Thyroid gland (tissue), 4 donors: ENCODE measurements at regions not wholly inside any gene's neighbourhood (a gene's known extent, or its start where the extent isn't known, plus 50 kb on each side); places are given as distances from the start of the nearest gene placed in this dataset.

Source experiments
- DNase-seq, 2 donors: peaks; one replicate each; pipeline ENCODE4 v3.0.0-alpha.2; 2019
- H3K27ac ChIP-seq, 3 donors: fragments of 200-600 bp; sonication (generic); 1 replicate in 2 of 3; 2 replicates in 1 of 3; pipeline ENCODE4 v1.5.1; 2016 to 2019; ENCODE audit warnings: mild to moderate bottlenecking in 1 of 3, moderate library complexity in 1 of 3
- H3K27me3 ChIP-seq: fragments of 200-600 bp; sonication (generic); one replicate; pipeline ENCODE4 v1.5.1; 2019
- H3K36me3 ChIP-seq, 2 donors: fragments of 200-600 bp; sonication (generic); one replicate each; pipeline ENCODE4 v1.5.1; 2016 to 2019
- H3K4me1 ChIP-seq, 2 donors: fragments of 200-600 bp; sonication (generic); one replicate each; pipeline ENCODE4 v1.5.1; 2017 to 2019
- H3K4me3 ChIP-seq, 3 donors: fragments of 200-600 bp; sonication (generic); replicated peaks in 1 of 3; 1 replicate in 2 of 3; 2 replicates in 1 of 3; pipeline ENCODE4 v1.5.1; 2016; ENCODE audit warnings: mild to moderate bottlenecking in 1 of 3
- H3K9me3 ChIP-seq: fragments of 200-600 bp; sonication (generic); one replicate; pipeline ENCODE4 v1.5.1; 2017
- CTCF ChIP-seq, 6 experiments: fragments of 200-600 bp in 3 of 6; fragments of 450-650 bp in 3 of 6; sonication (generic) in 3 of 6; IDR thresholded peaks; one replicate each; pipeline ENCODE4 v1.5.1; 2016 to 2019; ENCODE audit warnings: antibody characterized with exemption in 6 of 6, mild to moderate bottlenecking in 2 of 6, inconsistent platforms in 1 of 6, moderate library complexity in 1 of 6
- POLR2A ChIP-seq, 2 donors: fragments of 450-650 bp; IDR thresholded peaks; one replicate each; pipeline ENCODE4 v1.6.1; 2017; ENCODE audit warnings: antibody characterized with exemption in 2 of 2, mild to moderate bottlenecking in 2 of 2, moderate library complexity in 1 of 2
- WGBS, 2 donors: methylation state at CpG; one replicate each; pipeline ENCODE4 v1.1.5; 2017; 5-methylcytosine and 5-hydroxymethylcytosine counted together
- intact Hi-C: fragments of 100-400 bp; cut with DNase I; formaldehyde crosslinking; loops from one replicate; pipeline ENCODE4 v1.15.1; 2023

- intact Hi-C loops: no loop called here
- H3K36me3 ChIP-seq: no peaks in the 10 kb centered on the region
- no peaks in the 10 kb centered on the region for H3K4me1 ChIP-seq
- WGBS, 2 donors: 46 to 61% methylated on average over 2 of the region's 2 CpGs
- no peak overlapping the region for H3K27ac ChIP-seq
- DNase-seq: no peak
- no peaks in the 10 kb centered on the region for H3K27me3 ChIP-seq
- TF ChIP-seq POLR2A (IDR thresholded peaks at IDR 0.05) (no peak), CTCF (IDR thresholded peaks at IDR 0.05) (no peak)
- H3K9me3 ChIP-seq: no peaks in the 10 kb centered on the region
- H3K4me3 ChIP-seq: no peak overlapping the region
These were observed 178.6 kb downstream of the UNC5CL start for GRCh38 chr6:40860443-40860842.

DNA sequence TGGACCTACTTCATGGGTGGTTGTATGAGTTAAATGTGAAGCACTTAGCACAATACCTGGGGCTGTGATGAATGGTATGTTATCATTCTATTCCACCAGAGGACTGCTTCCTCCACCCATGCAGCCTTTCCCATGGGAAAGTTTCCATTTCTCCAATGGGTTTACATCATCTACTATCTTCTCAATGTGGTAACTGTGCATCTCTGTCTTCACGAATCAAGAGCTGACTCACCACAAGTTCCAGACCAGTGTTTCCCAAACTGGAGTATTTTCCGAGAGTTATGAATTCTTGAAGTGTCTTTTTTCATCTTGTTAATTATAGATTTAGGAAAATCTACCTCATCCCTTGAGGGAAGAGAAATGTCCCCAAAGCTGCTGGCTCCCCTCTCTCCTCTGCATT, 182.8 kb downstream of the UNC5CL start:
- WGBS, 2 donors: 84 to 90% methylated on average over 2 of the region's 2 CpGs
- Histone ChIP-seq H3K36me3 (no peaks in the 10 kb centered on the region), H3K27ac (no peak overlapping the region), H3K9me3 (no peaks in the 10 kb centered on the region), H3K27me3 (no peaks in the 10 kb centered on the region), H3K4me1 (no peaks in the 10 kb centered on the region), H3K4me3 (no peak overlapping the region)
- TF ChIP-seq CTCF (IDR thresholded peaks at IDR 0.05): no peak
- TF ChIP-seq POLR2A (IDR thresholded peaks at IDR 0.05): no peak
- intact Hi-C loops: no loop called here
- no peak for DNase-seq

DNA sequence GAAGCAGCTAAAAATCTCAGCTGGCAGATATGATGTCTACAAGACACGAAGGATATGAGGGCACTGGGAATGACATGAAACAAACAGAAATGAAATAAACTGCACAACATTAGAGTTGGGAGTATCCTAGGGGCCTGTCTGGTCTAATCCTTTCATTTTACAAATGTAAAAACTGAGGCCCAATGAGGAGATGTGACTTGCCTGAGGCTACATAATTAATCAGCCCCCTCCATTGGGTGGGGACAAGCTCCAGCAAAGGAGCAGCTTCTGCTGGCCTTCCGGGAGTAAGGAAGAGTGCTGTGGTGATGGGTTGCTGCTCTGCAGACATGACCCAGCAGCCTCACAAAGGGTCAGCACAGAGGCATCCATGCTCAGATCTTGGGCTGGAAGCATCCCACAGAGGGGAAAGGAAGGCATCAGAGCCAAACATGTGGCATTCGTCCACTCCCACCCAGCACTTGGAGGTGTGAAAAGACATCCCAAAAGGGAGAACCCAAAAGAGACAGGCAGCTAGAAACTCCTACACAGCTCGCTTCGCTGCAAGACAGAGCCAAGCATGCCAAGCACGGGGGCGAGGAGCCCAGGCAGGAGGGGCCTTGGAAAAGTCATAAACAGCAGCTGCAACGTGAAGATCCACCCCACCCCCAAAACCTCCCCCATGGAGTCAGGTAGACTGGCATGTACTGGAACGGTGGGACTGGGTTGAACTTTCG, 183.7 kb downstream of the UNC5CL start:
- H3K27ac ChIP-seq: no peak overlapping the region
- DNase-seq: no peak
- no peaks in the 10 kb centered on the region for H3K27me3 ChIP-seq
- TF ChIP-seq CTCF (IDR thresholded peaks at IDR 0.05): no peak
- no peak for TF ChIP-seq POLR2A (IDR thresholded peaks at IDR 0.05)
- no peak overlapping the region for H3K4me3 ChIP-seq
- H3K36me3 ChIP-seq: no peaks in the 10 kb centered on the region
- WGBS, 2 donors: 77 to 78% methylated on average over 10 of the region's 10 CpGs
- intact Hi-C loops: no loop called here
- H3K9me3 ChIP-seq: no peaks in the 10 kb centered on the region
- no peaks in the 10 kb centered on the region for H3K4me1 ChIP-seq

- intact Hi-C loops: no loop called here
- Histone ChIP-seq H3K36me3 (no peaks in the 10 kb centered on the region), H3K9me3 (no peaks in the 10 kb centered on the region), H3K27ac (no peak overlapping the region), H3K4me1 (no peaks in the 10 kb centered on the region), H3K27me3 (no peaks in the 10 kb centered on the region), H3K4me3 (no peak overlapping the region)
- no peak for TF ChIP-seq CTCF (IDR thresholded peaks at IDR 0.05)
- no peak for TF ChIP-seq POLR2A (IDR thresholded peaks at IDR 0.05)
- no peak for DNase-seq
These were observed 184.4 kb downstream of the UNC5CL start for GRCh38 chr6:40854592-40854991.

GRCh38 chr6:40852779-40853373, 186.1 kb downstream of the UNC5CL start:
- no peaks in the 10 kb centered on the region for H3K27me3 ChIP-seq
- intact Hi-C loops: no loop called here
- peak in 1 of 2 donors; percentile 6 for DNase-seq
- 23 to 49% methylated on average over 6 of the region's 6 CpGs for WGBS, 2 donors
- no peaks in the 10 kb centered on the region for H3K36me3 ChIP-seq
- no peaks in the 10 kb centered on the region for H3K9me3 ChIP-seq
- no peaks in the 10 kb centered on the region for H3K4me1 ChIP-seq
- TF ChIP-seq POLR2A (IDR thresholded peaks at IDR 0.05): no peak
- TF ChIP-seq CTCF (IDR thresholded peaks at IDR 0.05): peak in 2 of 6 experiments; percentile 22 to 43
- no peak overlapping the region for H3K27ac ChIP-seq
- H3K4me3 ChIP-seq: no peak overlapping the region
